GM18499 (cell line): ENCODE measurements at regions not wholly inside any gene's neighbourhood (a gene's known extent, or its start where the extent isn't known, plus 50 kb on each side); places are given as distances from the start of the nearest gene placed in this dataset.

Experiments used
- ATAC-seq: cut with Tn5 transposase; IDR thresholded peaks from one replicate; pipeline ENCODE4 v1.9.1; 2021; ENCODE audit warnings: moderate number of reproducible peaks; ENCODE audit not compliant: insufficient read depth, unreplicated experiment

GRCh38 chr15:62940093-62940754 lies 102.3 kb upstream of the TPM1 start:
- no peak for ATAC-seq

GRCh38 chr15:62940755-62941361 lies 101.7 kb upstream of the TPM1 start:
- no peak for ATAC-seq

GRCh38 chr15:62941699-62942098 lies 100.8 kb upstream of the TPM1 start:
- no peak for ATAC-seq

GRCh38 chr15:62942428-62942827 lies 100.1 kb upstream of the TPM1 start:
- no peak for ATAC-seq

- ATAC-seq, result no peak
These were observed 97.5 kb upstream of the TPM1 start for GRCh38 chr15:62945063-62945462.

GRCh38 chr15:62945760-62946159 lies 96.8 kb upstream of the TPM1 start:
- no peak for ATAC-seq

- no peak for ATAC-seq
These were observed 95.6 kb upstream of the TPM1 start for GRCh38 chr15:62946940-62947339.

GRCh38 chr15:62950462-62950931 lies 92.0 kb upstream of the TPM1 start:
- no peak for ATAC-seq

- ATAC-seq, result no peak
These were observed 91.1 kb upstream of the TPM1 start for GRCh38 chr15:62951481-62951880.

GRCh38 chr15:62953021-62953420 lies 89.5 kb upstream of the TPM1 start:
- ATAC-seq, result no peak

GRCh38 chr15:62953496-62954045 lies 89.0 kb upstream of the TPM1 start:
- ATAC-seq, result no peak

- no peak for ATAC-seq
These were observed 85.4 kb upstream of the TPM1 start for GRCh38 chr15:62957130-62957529.

- ATAC-seq, result no peak
These were observed 83.8 kb upstream of the TPM1 start for GRCh38 chr15:62958528-62959363.

GRCh38 chr15:62961134-62961533 lies 81.4 kb upstream of the TPM1 start:
- ATAC-seq, result no peak

GRCh38 chr15:62962101-62962995 lies 80.2 kb upstream of the TPM1 start:
- ATAC-seq, result no peak

- ATAC-seq, result no peak
These were observed 78.3 kb upstream of the TPM1 start for GRCh38 chr15:62964251-62964650.

GRCh38 chr15:62966294-62967078 lies 76.1 kb upstream of the TPM1 start:
- ATAC-seq, result no peak

GRCh38 chr15:62968699-62969098 lies 73.8 kb upstream of the TPM1 start:
- no peak for ATAC-seq

- no peak for ATAC-seq
These were observed 73.0 kb upstream of the TPM1 start for GRCh38 chr15:62969442-62970089.
